B cell (primary cell): ENCODE measurements at regions not wholly inside any gene's neighbourhood (a gene's known extent, or its start where the extent isn't known, plus 50 kb on each side); places are given as distances from the start of the nearest gene placed in this dataset.

Experiments used
- CTCF ChIP-seq: fragments of 200-600 bp; IDR thresholded peaks from one replicate; pipeline ENCODE4 v1.8.0; 2022; ENCODE audit warnings: antibody characterized with exemption, mild to moderate bottlenecking
- EZH2 ChIP-seq: IDR thresholded peaks from 2 replicates; pipeline ENCODE4 v1.6.1; 2012; ENCODE audit warnings: borderline replicate concordance, low read depth, mild to moderate bottlenecking, moderate library complexity, low read length; ENCODE audit not compliant: insufficient read depth, poor library complexity, severe bottlenecking

- TF ChIP-seq CTCF (no peak), EZH2 (no peak)
Observed at GRCh38 chr14:95601650-95602049, 66.8 kb downstream of the GLRX5 start.
